ENCODE measurements at regions not wholly inside any gene's neighbourhood (a gene's known extent, or its start where the extent isn't known, plus 50 kb on each side); places are given as distances from the start of the nearest gene placed in this dataset.

- DNase-seq (ENCODE audit: low spot score) (no peak), ATAC-seq (ENCODE audit: low FRiP score) (no peak)
- no peak for TF ChIP-seq CTCF (IDR thresholded peaks at IDR 0.05)
These were observed 286.8 kb downstream of the NR2F1-AS1 start for GRCh38 chr5:93294199-93294598.

- DNase-seq (ENCODE audit: low spot score) = no peak
These were observed 291.1 kb downstream of the NR2F1-AS1 start for GRCh38 chr5:93289942-93290341.

GRCh38 chr5:93285461-93285860 is 295.6 kb downstream of the NR2F1-AS1 start:
- no peak for ATAC-seq (ENCODE audit: low FRiP score)
- TF ChIP-seq CTCF (IDR thresholded peaks at IDR 0.05) = no peak

More at GRCh38 chr5:93289942-93290341, 291.1 kb downstream of the NR2F1-AS1 start:
- TF ChIP-seq CTCF (IDR thresholded peaks at IDR 0.05) = no peak
- ATAC-seq (ENCODE audit: low FRiP score) = no peak

GRCh38 chr5:93281980-93282772 is 298.8 kb downstream of the NR2F1-AS1 start:
- no peak for ATAC-seq (ENCODE audit: low FRiP score)
- no peak for DNase-seq (ENCODE audit: low spot score)
- no peak for TF ChIP-seq CTCF (IDR thresholded peaks at IDR 0.05)

More at GRCh38 chr5:93285461-93285860, 295.6 kb downstream of the NR2F1-AS1 start:
- no peak for DNase-seq (ENCODE audit: low spot score)

- no peak for TF ChIP-seq CTCF (IDR thresholded peaks at IDR 0.05)
- ATAC-seq (ENCODE audit: low FRiP score) (no peak), DNase-seq (ENCODE audit: low spot score) (no peak)
These were observed 300.5 kb downstream of the NR2F1-AS1 start for GRCh38 chr5:93280518-93280917.

- no peak for DNase-seq (ENCODE audit: low spot score)
- no peak for ATAC-seq (ENCODE audit: low FRiP score)
- TF ChIP-seq CTCF (IDR thresholded peaks at IDR 0.05) = no peak
These were observed 301.6 kb downstream of the NR2F1-AS1 start for GRCh38 chr5:93279296-93279963.
